Lung (tissue), 11 donors: ENCODE measurements at regions not wholly inside any gene's neighbourhood (a gene's known extent, or its start where the extent isn't known, plus 50 kb on each side); places are given as distances from the start of the nearest gene placed in this dataset.

Experiments
- ATAC-seq: fragments of 200-7000 bp; cut with Tn5 transposase; one replicate; pipeline ENCODE4 v1.9.1; 2020; ENCODE audit warnings: moderate number of reproducible peaks; ENCODE audit not compliant: insufficient read depth, low FRiP score
- DNase-seq, 3 donors: peaks; one replicate each; pipeline ENCODE4 v3.0.0-alpha.2; 2013 to 2017
- H3K27ac ChIP-seq, 2 donors: one replicate each; pipeline ENCODE4 v1.5.1; 2013; ENCODE audit warnings: mild to moderate bottlenecking in 2 of 2, moderate library complexity in 2 of 2, control low read depth in 1 of 2, inconsistent platforms in 1 of 2, low read depth in 1 of 2, low read length in 1 of 2
- H3K27me3 ChIP-seq, 3 donors: one replicate each; pipeline ENCODE4 v1.5.1; 2013; ENCODE audit warnings: low read length in 2 of 3; ENCODE audit not compliant: control insufficient read depth in 3 of 3, insufficient read depth in 3 of 3
- H3K36me3 ChIP-seq, 4 donors: one replicate each; pipeline ENCODE4 v1.5.1; 2013; ENCODE audit warnings: low read length in 4 of 4, mild to moderate bottlenecking in 1 of 4, moderate library complexity in 1 of 4; ENCODE audit not compliant: control insufficient read depth in 4 of 4, insufficient read depth in 4 of 4
- H3K4me1 ChIP-seq, 5 donors: one replicate each; pipeline ENCODE4 v1.5.1; 2013; ENCODE audit warnings: low read length in 5 of 5, mild to moderate bottlenecking in 2 of 5, moderate library complexity in 1 of 5; ENCODE audit not compliant: control insufficient read depth in 5 of 5, insufficient read depth in 5 of 5
- H3K4me3 ChIP-seq: one replicate; pipeline ENCODE4 v1.5.1; 2013; ENCODE audit warnings: mild to moderate bottlenecking, control low read depth, moderate library complexity
- H3K9ac ChIP-seq, 2 donors: one replicate each; pipeline ENCODE4 v1.5.1; 2013; ENCODE audit warnings: low read length in 2 of 2, control low read depth in 1 of 2; ENCODE audit not compliant: insufficient read depth in 1 of 2
- H3K9me3 ChIP-seq, 4 donors: one replicate each; pipeline ENCODE4 v1.5.1; 2013; ENCODE audit warnings: low read length in 3 of 4, mild to moderate bottlenecking in 1 of 4, moderate library complexity in 1 of 4; ENCODE audit not compliant: control insufficient read depth in 4 of 4, insufficient read depth in 3 of 4
- WGBS, 2 donors: extraction: QIAGEN DNeasy Blood & Tissue Kit; methylation state at CpG; one replicate each; pipeline ENCODE4 v1.1.7; 2013; 5-methylcytosine and 5-hydroxymethylcytosine counted together
- TF ChIP-seq, protein P1 (sequence below): IDR thresholded peaks from 2 replicates; pipeline ENCODE4 v1.5.1; 2012; ENCODE audit warnings: mild to moderate bottlenecking; ENCODE audit errors: control extremely low read depth, extremely low read depth
- donor health status: control.
- donor health status: control.
- donor health status: Bipolar disorder and iron deficiency.
- donor health status: healthy.
- donor health status: DM: yes; HTN: yes; CAD: no.

DNA sequence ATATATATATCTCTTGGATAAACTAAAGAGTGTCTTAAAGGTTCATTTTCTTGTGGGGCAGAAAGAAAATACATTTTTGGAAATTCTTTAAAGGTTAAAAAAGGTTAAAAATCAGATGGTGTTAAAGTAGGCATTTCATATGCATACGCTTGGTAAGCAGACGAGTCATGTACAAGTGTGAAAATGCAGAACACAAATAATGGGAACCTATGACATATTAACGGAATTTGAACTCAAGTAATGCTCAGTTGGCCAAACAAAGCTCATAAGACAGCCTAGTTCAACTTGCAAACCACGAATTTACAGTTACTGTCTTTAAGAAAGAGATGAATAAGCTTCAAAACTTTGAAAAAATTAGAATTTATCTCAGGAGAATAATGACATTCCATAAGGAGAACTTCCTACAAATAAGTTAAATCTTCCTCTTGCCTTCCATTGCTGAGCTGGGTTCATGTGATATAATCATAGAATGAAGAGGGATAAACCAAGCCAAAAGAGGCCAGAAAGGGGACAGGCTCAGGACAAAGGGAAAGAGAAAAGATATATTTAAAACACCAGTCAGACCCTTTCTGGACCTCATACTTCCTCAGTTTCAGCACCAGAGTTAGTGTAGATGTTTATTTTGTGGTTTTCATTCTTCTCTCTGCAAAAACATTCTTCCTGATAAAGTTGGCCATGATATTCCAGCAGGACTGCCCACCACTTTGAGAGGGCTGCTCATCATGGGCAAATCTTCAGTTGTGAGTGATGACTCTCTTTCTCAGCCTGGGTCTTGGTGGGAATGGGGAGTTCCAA, 256.7 kb upstream of the CD180 start:
- H3K27me3 ChIP-seq = no peaks in the 10 kb centered on the region
- H3K36me3 ChIP-seq = no peaks in the 10 kb centered on the region
- no peak for ATAC-seq
- peaks cover 0 to 33% (median 3%) of the 10 kb centered on the region in 5 donors for H3K4me1 ChIP-seq
- 80 to 87% methylated on average over 4 of the region's 4 CpGs for WGBS, 2 donors
- H3K9me3 ChIP-seq = peaks cover 0 to 2% (median 0%) of the 10 kb centered on the region in 4 donors
- H3K9ac ChIP-seq = no peak overlapping the region
- TF ChIP-seq, protein P1, sequence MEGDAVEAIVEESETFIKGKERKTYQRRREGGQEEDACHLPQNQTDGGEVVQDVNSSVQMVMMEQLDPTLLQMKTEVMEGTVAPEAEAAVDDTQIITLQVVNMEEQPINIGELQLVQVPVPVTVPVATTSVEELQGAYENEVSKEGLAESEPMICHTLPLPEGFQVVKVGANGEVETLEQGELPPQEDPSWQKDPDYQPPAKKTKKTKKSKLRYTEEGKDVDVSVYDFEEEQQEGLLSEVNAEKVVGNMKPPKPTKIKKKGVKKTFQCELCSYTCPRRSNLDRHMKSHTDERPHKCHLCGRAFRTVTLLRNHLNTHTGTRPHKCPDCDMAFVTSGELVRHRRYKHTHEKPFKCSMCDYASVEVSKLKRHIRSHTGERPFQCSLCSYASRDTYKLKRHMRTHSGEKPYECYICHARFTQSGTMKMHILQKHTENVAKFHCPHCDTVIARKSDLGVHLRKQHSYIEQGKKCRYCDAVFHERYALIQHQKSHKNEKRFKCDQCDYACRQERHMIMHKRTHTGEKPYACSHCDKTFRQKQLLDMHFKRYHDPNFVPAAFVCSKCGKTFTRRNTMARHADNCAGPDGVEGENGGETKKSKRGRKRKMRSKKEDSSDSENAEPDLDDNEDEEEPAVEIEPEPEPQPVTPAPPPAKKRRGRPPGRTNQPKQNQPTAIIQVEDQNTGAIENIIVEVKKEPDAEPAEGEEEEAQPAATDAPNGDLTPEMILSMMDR = no peak
- DNase-seq = peak in 2 of 3 donors; percentile 55 to 56
- H3K4me3 ChIP-seq = no peak overlapping the region
- H3K27ac ChIP-seq = no peak overlapping the region

DNA sequence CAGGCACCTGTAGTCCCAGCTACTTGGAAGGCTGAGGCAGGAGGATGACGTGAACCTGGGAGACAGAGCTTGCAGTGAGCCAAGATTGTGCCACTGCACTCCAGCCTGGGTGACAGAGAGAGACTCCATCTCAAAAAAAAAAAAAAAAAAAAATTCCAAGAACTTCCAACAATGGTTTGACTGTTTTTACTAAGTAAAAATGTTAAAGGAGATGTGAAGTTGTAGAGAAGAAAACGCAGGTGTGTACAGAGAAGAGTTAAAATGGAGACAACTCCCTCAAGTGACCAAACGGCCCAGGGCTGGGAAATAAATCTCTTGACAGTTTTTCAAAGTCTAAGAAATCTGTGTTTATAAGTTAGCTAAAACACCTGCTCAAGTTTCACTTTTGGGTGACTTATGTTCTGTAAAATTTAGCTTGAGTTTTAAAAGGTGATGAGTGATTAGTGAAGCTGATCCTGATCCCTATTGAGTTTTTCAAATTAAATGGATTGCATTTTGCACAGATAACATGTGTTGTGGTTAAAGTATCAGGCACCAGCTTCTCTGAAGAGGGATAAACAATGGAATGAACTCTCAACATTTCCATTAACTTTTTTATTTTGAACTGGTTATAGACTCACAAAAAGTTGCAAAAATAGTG, 255.2 kb upstream of the CD180 start:
- TF ChIP-seq, protein P1 = no peak
- peak in 1 of 3 donors; percentile 23 for DNase-seq

DNA sequence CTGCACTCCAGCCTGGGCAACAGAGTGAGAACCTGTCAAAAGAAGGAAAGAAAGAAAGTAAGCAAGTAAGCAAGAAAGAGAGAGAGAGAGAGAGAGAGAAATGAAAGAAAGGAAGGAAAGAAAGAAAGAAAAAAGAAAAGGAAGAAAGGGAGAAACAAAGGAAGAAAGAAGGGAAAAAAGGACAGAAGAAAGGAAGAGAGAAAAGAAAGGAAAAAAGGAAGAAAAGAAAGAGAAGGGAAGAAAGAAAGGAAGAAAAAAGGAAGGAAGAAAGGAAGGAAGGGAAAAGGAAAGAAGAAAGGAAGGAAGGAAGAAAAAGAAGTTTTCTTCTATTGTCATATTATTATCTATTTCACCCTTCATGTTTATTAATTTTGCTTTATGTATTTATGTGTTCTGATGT, 251.1 kb upstream of the CD180 start:
- TF ChIP-seq, protein P1 = no peak
- no peaks in the 10 kb centered on the region for H3K27me3 ChIP-seq
- no peaks in the 10 kb centered on the region for H3K36me3 ChIP-seq
- peaks cover 0 to 5% (median 1%) of the 10 kb centered on the region in 4 donors for H3K9me3 ChIP-seq
- H3K27ac ChIP-seq = no peak overlapping the region
- no peak overlapping the region for H3K9ac ChIP-seq
- peaks cover 0 to 24% (median 3%) of the 10 kb centered on the region in 5 donors for H3K4me1 ChIP-seq
- ATAC-seq (no peak), DNase-seq (no peak)
- H3K4me3 ChIP-seq = no peak overlapping the region

More for the DNA sequence above, 255.2 kb upstream of the CD180 start:
- WGBS, 2 donors = 76 to 86% methylated on average over 3 of the region's 3 CpGs
- Histone ChIP-seq H3K4me1 (peaks cover 0 to 33% (median 3%) of the 10 kb centered on the region in 5 donors), H3K27ac (no peak overlapping the region), H3K9me3 (peaks cover 0 to 2% (median 0%) of the 10 kb centered on the region in 4 donors), H3K36me3 (no peaks in the 10 kb centered on the region), H3K4me3 (no peak overlapping the region), H3K27me3 (no peaks in the 10 kb centered on the region), H3K9ac (no peak overlapping the region)
- ATAC-seq = no peak
